IMR-90 (cell line): ENCODE measurements at regions not wholly inside any gene's neighbourhood (a gene's known extent, or its start where the extent isn't known, plus 50 kb on each side); places are given as distances from the start of the nearest gene placed in this dataset.

Source experiments
- ATAC-seq: fragments of 200-7000 bp; cut with Tn5 transposase; 2 replicates; pipeline ENCODE4 v1.9.1; 2020; ENCODE audit warnings: low read depth, mild to moderate bottlenecking, moderate library complexity
- BruUV-seq: library from RNA; stranded (reverse); fragments of 400-500 nt; replicated peaks from 2 replicates; lab custom pipeline; 2021; lab: Mats Ljungman, UMichigan
- CTCF ChIA-PET: fragments of 300-600 bp; formaldehyde crosslinking; extraction: SDS; loops from one replicate; lab custom pipeline; 2021; ENCODE audit warnings: antibody characterized with exemption; lab: Yijun Ruan, JAX
- POLR2A ChIA-PET: fragments of 300-600 bp; sonication (Branson Sonifier 250); formaldehyde crosslinking; loops from one replicate; lab custom pipeline; 2022; ENCODE audit warnings: antibody characterized with exemption; ENCODE audit not compliant: unreplicated experiment; lab: Charles Lee
- DNase-seq: peaks from one replicate; pipeline ENCODE4 v3.0.0; 2013
- H2AFZ ChIP-seq: replicated peaks from 2 replicates; pipeline ENCODE3; 2013; ENCODE audit warnings: low read length, mild to moderate bottlenecking; ENCODE audit not compliant: poor library complexity
- H2AK5ac ChIP-seq: 2 replicates; pipeline ENCODE4 v1.6.1; 2013; ENCODE audit warnings: low read depth, low read length, inconsistent platforms
- H2AK9ac ChIP-seq: replicated peaks from 2 replicates; pipeline ENCODE3; 2013; ENCODE audit warnings: mild to moderate bottlenecking, low read depth, low read length, moderate library complexity; ENCODE audit not compliant: poor library complexity
- H2BK120ac ChIP-seq: 2 replicates; pipeline ENCODE4 v1.6.1; 2013; ENCODE audit warnings: low read depth, low read length, inconsistent platforms
- H2BK15ac ChIP-seq: 3 replicates; pipeline ENCODE4 v1.6.1; 2013; ENCODE audit warnings: low read depth, low read length, inconsistent platforms
- H2BK20ac ChIP-seq: 2 replicates; pipeline ENCODE4 v1.6.1; 2013; ENCODE audit warnings: low read depth, mild to moderate bottlenecking, inconsistent platforms, low read length, moderate library complexity
- H2BK5ac ChIP-seq: 2 replicates; pipeline ENCODE4 v1.6.1; 2013; ENCODE audit warnings: mild to moderate bottlenecking, low read depth, low read length, inconsistent platforms; ENCODE audit not compliant: poor library complexity, severe bottlenecking
- H3K14ac ChIP-seq: replicated peaks from 2 replicates; pipeline ENCODE4 v1.6.1; 2013; ENCODE audit warnings: low read depth, low read length, inconsistent platforms
- H3K18ac ChIP-seq: 2 replicates; pipeline ENCODE4 v1.6.1; 2013; ENCODE audit warnings: low read depth, low read length, control low read depth
- H3K23ac ChIP-seq: 2 replicates; pipeline ENCODE4 v1.6.1; 2013; ENCODE audit warnings: low read depth, low read length, inconsistent platforms
- H3K27ac ChIP-seq: 2 replicates; pipeline ENCODE4 v1.5.1; 2013; ENCODE audit warnings: mild to moderate bottlenecking, control low read depth, low read length; ENCODE audit not compliant: insufficient read depth
- H3K27me3 ChIP-seq: 2 replicates; pipeline ENCODE4 v1.6.1; 2013; ENCODE audit warnings: low read length; ENCODE audit not compliant: control insufficient read depth, insufficient read depth
- H3K36me3 ChIP-seq: 2 replicates; pipeline ENCODE4 v1.6.1; 2013; ENCODE audit warnings: low read length, mixed read lengths; ENCODE audit not compliant: control insufficient read depth, insufficient read depth
- H3K4ac ChIP-seq: 2 replicates; pipeline ENCODE4 v1.6.1; 2013; ENCODE audit warnings: low read depth, low read length, inconsistent platforms
- H3K4me1 ChIP-seq: 2 replicates; pipeline ENCODE4 v1.6.1; 2013; ENCODE audit warnings: low read length, mixed read lengths; ENCODE audit not compliant: control insufficient read depth, insufficient read depth
- H3K4me2 ChIP-seq: 2 replicates; pipeline ENCODE4 v1.6.1; 2013; ENCODE audit warnings: low read depth, mild to moderate bottlenecking, control low read depth, low read length, moderate library complexity
- H3K4me3 ChIP-seq: 2 replicates; pipeline ENCODE4 v1.5.1; 2013; ENCODE audit warnings: low read depth, mild to moderate bottlenecking, control low read depth, low read length, moderate library complexity; ENCODE audit not compliant: insufficient read depth
- H3K56ac ChIP-seq: 2 replicates; pipeline ENCODE4 v1.6.1; 2013; ENCODE audit warnings: low read length, inconsistent platforms; ENCODE audit not compliant: insufficient read depth; ENCODE audit errors: extremely low read depth
- H3K79me1 ChIP-seq, 2 experiments: 2 replicates each; pipeline ENCODE4 v1.6.1; 2013; ENCODE audit warnings: low read length in 2 of 2, inconsistent platforms in 1 of 2, low read depth in 1 of 2
- H3K9ac ChIP-seq: 2 replicates; pipeline ENCODE4 v1.6.1; 2013; ENCODE audit warnings: low read depth, low read length, control low read depth
- H3K9me1 ChIP-seq: 2 replicates; pipeline ENCODE4 v1.6.1; 2013; ENCODE audit warnings: low read length, inconsistent platforms; ENCODE audit not compliant: insufficient read depth
- H3K9me3 ChIP-seq: 2 replicates; pipeline ENCODE4 v1.6.1; 2013; ENCODE audit warnings: low read length; ENCODE audit not compliant: control insufficient read depth, insufficient read depth
- H4K20me1 ChIP-seq: 2 replicates; pipeline ENCODE4 v1.6.1; 2013; ENCODE audit warnings: low read length, inconsistent platforms; ENCODE audit not compliant: insufficient read depth
- H4K5ac ChIP-seq: 2 replicates; pipeline ENCODE4 v1.6.1; 2013; ENCODE audit warnings: mild to moderate bottlenecking, low read depth, low read length, control low read depth
- H4K8ac ChIP-seq, 2 experiments: 2 replicates each; pipeline ENCODE4 v1.6.1; 2013; ENCODE audit warnings: low read depth in 2 of 2, low read length in 2 of 2, control low read depth in 1 of 2, inconsistent platforms in 1 of 2
- H4K91ac ChIP-seq: 2 replicates; pipeline ENCODE4 v1.6.1; 2013; ENCODE audit warnings: low read depth, low read length, inconsistent platforms; ENCODE audit not compliant: insufficient read depth
- CEBPB ChIP-seq: IDR thresholded peaks from 2 replicates; pipeline ENCODE4 v1.6.1; 2012; ENCODE audit warnings: low read depth, low read length, improper control_type of control experiment
- CHD1 ChIP-seq: IDR thresholded peaks from 2 replicates; pipeline ENCODE4 v1.6.1; 2012; ENCODE audit warnings: low read depth, low read length, improper control_type of control experiment
- ELK1 ChIP-seq: fragments of 150-350 bp; IDR thresholded peaks from 2 replicates; pipeline ENCODE4 v1.6.1; 2016; ENCODE audit warnings: low read depth, mild to moderate bottlenecking, low read length, moderate library complexity, borderline replicate concordance
- MAFK ChIP-seq: IDR thresholded peaks from 2 replicates; pipeline ENCODE4 v1.6.1; 2012; ENCODE audit warnings: low read depth, low read length, improper control_type of control experiment
- MAZ ChIP-seq: IDR thresholded peaks from 2 replicates; pipeline ENCODE4 v1.6.1; 2012; ENCODE audit warnings: low read depth, mild to moderate bottlenecking, low read length, improper control_type of control experiment, moderate library complexity, borderline replicate concordance
- MXI1 ChIP-seq: IDR thresholded peaks from 2 replicates; pipeline ENCODE4 v1.6.1; 2012; ENCODE audit warnings: low read depth, mild to moderate bottlenecking, low read length, moderate library complexity, borderline replicate concordance
- NFE2L2 ChIP-seq: fragments of 150-350 bp; IDR thresholded peaks from 2 replicates; pipeline ENCODE4 v1.6.1; 2016; ENCODE audit warnings: low read depth, mild to moderate bottlenecking, low read length
- POLR2A ChIP-seq: IDR thresholded peaks from 2 replicates; pipeline ENCODE4 v1.6.1; 2012; ENCODE audit warnings: mild to moderate bottlenecking, low read depth, low read length
- RAD21 ChIP-seq: IDR thresholded peaks from 2 replicates; pipeline ENCODE4 v1.6.1; 2012; ENCODE audit warnings: low read length, improper control_type of control experiment
- RCOR1 ChIP-seq: IDR thresholded peaks from 2 replicates; pipeline ENCODE4 v1.6.1; 2012; ENCODE audit warnings: mild to moderate bottlenecking, low read length, improper control_type of control experiment; ENCODE audit not compliant: insufficient replicate concordance
- RFX5 ChIP-seq: IDR thresholded peaks from 2 replicates; pipeline ENCODE4 v1.8.0; 2012; ENCODE audit warnings: low read depth, mild to moderate bottlenecking, low read length, moderate library complexity
- SMC3 ChIP-seq: fragments of 150-350 bp; IDR thresholded peaks from 2 replicates; pipeline ENCODE4 v1.6.1; 2016; ENCODE audit warnings: low read depth, mild to moderate bottlenecking, antibody characterized with exemption, low read length, moderate library complexity
- WGBS, 2 experiments: methylation state at CpG; one replicate each; pipeline versions ENCODE4 v1.1.5 to v1.1.7; 2013; ENCODE audit warnings: missing lambda C conversion rate in 2 of 2; ENCODE audit not compliant: insufficient read length in 1 of 2; ENCODE audit errors: extremely low coverage in 2 of 2; 5-methylcytosine and 5-hydroxymethylcytosine counted together
- dilution Hi-C: fragments of 300-500 bp; cut with HindIII; formaldehyde crosslinking; loops from one replicate; pipeline ENCODE4 v1.14.3; 2018; ENCODE audit warnings: low sequenced_read_pairs; ENCODE audit not compliant: unreplicated experiment
- in situ Hi-C: fragments of 300-500 bp; cut with MboI; formaldehyde crosslinking; loops from 3 replicates; pipeline ENCODE4 v1.14.3; 2019; ENCODE audit warnings: low sequenced_read_pairs, inconsistent platforms, mixed read lengths
- intact Hi-C: fragments of 100-400 bp; cut with micrococcal nuclease; formaldehyde crosslinking; loops from 2 replicates; pipeline ENCODE4 v1.10.0; 2022
- TF ChIP-seq, protein P1 (sequence below): fragments of 150-350 bp; IDR thresholded peaks from 2 replicates; pipeline ENCODE4 v1.6.1; 2017; ENCODE audit warnings: mild to moderate bottlenecking, antibody characterized with exemption, low read length, low read depth
- TF ChIP-seq, protein P2 (sequence below): conservative IDR thresholded peaks from 2 replicates; pipeline ENCODE4 v1.5.1; 2012; ENCODE audit warnings: mild to moderate bottlenecking, low read depth, low read length, improper control_type of control experiment

DNA sequence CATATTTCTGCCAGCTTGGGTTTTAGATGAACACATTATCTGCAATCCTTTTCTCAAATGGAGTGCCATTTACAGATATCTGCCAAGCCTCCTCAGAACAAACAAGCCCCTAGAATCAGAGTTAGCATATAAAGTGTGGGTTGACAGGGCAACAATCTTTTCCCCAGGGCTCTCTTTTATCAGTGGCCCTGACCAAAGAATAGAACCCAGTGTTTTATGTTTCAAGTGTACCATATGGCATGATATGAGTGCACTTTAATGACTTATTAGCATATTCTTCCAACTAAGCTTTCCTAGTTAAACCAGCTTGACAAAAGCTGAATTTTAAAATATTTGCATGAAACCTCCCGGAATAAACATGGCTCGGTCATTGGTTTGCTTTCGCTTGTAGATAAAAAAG lies 57.3 kb downstream of the EVX1 start:
- Histone ChIP-seq H3K4me1 (no peaks in the 10 kb centered on the region), H2AK5ac (no peak overlapping the region), H3K4ac (no peak overlapping the region), H2AK9ac (no peak overlapping the region), H3K79me1 (no peaks in the 10 kb centered on the region), H2BK120ac (no peak overlapping the region), H4K91ac (no peak overlapping the region), H3K56ac (no peak overlapping the region), H2BK5ac (no peak overlapping the region), H3K4me2 (no peak overlapping the region), H3K9ac (no peak overlapping the region), H3K36me3 (no peaks in the 10 kb centered on the region), H3K27me3 (peaks cover 1% of the 10 kb centered on the region), H4K20me1 (no peaks in the 10 kb centered on the region), H3K18ac (no peak overlapping the region), H3K14ac (no peak overlapping the region), H4K5ac (no peak overlapping the region), H3K27ac (no peak overlapping the region), H3K9me3 (no peaks in the 10 kb centered on the region), H2BK15ac (no peak overlapping the region), H2AFZ (no peak overlapping the region), H2BK20ac (no peak overlapping the region), H3K4me3 (no peak overlapping the region), H3K23ac (no peak overlapping the region), H4K8ac (no peak overlapping the region), H3K9me1 (no peaks in the 10 kb centered on the region)
- no CpG with 5 or more reads among the region's 3 CpGs for WGBS, 2 experiments
- TF ChIP-seq, protein P1, sequence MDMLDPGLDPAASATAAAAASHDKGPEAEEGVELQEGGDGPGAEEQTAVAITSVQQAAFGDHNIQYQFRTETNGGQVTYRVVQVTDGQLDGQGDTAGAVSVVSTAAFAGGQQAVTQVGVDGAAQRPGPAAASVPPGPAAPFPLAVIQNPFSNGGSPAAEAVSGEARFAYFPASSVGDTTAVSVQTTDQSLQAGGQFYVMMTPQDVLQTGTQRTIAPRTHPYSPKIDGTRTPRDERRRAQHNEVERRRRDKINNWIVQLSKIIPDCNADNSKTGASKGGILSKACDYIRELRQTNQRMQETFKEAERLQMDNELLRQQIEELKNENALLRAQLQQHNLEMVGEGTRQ: no peak
- no peak for TF ChIP-seq CEBPB
- no peak for TF ChIP-seq MAFK
- no peak for TF ChIP-seq RAD21
- no peak for TF ChIP-seq ELK1
- no peak for TF ChIP-seq MAZ
- no peak for TF ChIP-seq SMC3
- no peak for TF ChIP-seq POLR2A
- TF ChIP-seq, protein P2, sequence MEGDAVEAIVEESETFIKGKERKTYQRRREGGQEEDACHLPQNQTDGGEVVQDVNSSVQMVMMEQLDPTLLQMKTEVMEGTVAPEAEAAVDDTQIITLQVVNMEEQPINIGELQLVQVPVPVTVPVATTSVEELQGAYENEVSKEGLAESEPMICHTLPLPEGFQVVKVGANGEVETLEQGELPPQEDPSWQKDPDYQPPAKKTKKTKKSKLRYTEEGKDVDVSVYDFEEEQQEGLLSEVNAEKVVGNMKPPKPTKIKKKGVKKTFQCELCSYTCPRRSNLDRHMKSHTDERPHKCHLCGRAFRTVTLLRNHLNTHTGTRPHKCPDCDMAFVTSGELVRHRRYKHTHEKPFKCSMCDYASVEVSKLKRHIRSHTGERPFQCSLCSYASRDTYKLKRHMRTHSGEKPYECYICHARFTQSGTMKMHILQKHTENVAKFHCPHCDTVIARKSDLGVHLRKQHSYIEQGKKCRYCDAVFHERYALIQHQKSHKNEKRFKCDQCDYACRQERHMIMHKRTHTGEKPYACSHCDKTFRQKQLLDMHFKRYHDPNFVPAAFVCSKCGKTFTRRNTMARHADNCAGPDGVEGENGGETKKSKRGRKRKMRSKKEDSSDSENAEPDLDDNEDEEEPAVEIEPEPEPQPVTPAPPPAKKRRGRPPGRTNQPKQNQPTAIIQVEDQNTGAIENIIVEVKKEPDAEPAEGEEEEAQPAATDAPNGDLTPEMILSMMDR: no peak
- no peak for TF ChIP-seq CHD1
- no peak for TF ChIP-seq RFX5
- no peak for TF ChIP-seq RCOR1
- no peak for TF ChIP-seq MXI1
- TF ChIP-seq NFE2L2: no peak
- DNase-seq (no peak), ATAC-seq (no peak)
- no TSS peak for BruUV-seq
- POLR2A ChIA-PET: no interaction called here
- in situ Hi-C loops: no loop called here
- dilution Hi-C loops: no loop called here
- CTCF ChIA-PET: no interaction called here
- intact Hi-C loops: no loop called here
